ENCODE measurements at regions not wholly inside any gene's neighbourhood (a gene's known extent, or its start where the extent isn't known, plus 50 kb on each side); places are given as distances from the start of the nearest gene placed in this dataset.

DNA sequence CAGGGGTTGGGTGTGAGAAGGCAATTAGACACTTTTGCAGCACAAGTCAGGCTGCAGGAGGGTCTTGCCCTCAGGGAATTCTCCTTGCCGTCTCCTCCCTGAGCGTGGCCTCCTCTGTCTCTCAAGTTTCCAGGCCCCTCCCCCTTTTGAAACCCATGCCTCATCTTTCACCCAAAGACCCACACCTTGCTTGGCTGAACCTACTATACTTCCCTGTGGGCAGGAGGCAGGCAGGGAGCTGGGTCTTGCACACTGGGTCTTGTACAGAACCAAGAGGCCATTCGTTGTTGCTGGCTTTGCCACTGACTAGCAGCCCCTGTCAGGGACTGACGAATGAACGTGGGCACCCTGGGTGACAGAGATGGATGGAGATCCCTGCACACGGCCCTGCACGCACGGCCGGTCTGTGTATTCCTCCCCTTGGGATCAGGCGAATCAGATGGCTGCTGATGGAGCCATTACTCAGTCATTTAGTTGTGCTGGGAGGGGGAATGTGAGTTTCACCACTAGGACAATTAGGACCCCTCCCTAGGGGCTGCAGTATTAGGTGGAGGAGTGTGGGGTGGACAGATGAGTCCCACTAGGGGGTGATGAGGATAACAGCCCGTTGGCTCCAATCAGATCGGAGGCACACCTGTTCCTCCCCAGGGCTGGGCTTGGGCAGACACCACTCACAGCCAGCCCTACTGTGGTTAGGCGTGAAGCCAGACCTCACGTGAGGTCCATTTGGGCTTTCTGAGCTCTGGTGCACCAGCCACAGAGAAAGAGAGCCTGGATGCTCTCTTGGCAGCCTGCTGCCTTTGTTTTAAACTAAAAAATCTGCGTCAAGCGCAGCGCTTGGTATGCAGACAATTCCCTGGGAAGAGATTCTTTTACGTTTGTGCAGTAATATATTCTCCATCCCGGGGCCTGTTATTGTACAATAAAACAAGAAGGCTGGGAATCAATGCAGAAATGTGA is 167.7 kb upstream of the WSCD1 start:
- no peak for TF ChIP-seq EZH2phosphoT487 (IDR thresholded peaks at IDR 0.05; ENCODE audit: borderline replicate concordance, low read length)
- TF ChIP-seq, protein P1, sequence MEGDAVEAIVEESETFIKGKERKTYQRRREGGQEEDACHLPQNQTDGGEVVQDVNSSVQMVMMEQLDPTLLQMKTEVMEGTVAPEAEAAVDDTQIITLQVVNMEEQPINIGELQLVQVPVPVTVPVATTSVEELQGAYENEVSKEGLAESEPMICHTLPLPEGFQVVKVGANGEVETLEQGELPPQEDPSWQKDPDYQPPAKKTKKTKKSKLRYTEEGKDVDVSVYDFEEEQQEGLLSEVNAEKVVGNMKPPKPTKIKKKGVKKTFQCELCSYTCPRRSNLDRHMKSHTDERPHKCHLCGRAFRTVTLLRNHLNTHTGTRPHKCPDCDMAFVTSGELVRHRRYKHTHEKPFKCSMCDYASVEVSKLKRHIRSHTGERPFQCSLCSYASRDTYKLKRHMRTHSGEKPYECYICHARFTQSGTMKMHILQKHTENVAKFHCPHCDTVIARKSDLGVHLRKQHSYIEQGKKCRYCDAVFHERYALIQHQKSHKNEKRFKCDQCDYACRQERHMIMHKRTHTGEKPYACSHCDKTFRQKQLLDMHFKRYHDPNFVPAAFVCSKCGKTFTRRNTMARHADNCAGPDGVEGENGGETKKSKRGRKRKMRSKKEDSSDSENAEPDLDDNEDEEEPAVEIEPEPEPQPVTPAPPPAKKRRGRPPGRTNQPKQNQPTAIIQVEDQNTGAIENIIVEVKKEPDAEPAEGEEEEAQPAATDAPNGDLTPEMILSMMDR (IDR thresholded peaks at IDR 0.05; ENCODE audit: low read depth, low read length, poor library complexity, severe bottlenecking), result no peak
